Activated CD8-positive, alpha-beta T cell treated with anti-CD3 and anti-CD28 coated beads for 36 hours (primary cell): ENCODE measurements at regions not wholly inside any gene's neighbourhood (a gene's known extent, or its start where the extent isn't known, plus 50 kb on each side); places are given as distances from the start of the nearest gene placed in this dataset.

Experiments
- ATAC-seq: fragments of 200-7000 bp; cut with Tn5 transposase; one replicate; pipeline ENCODE4 v1.10.0; 2021; ENCODE audit warnings: mild to moderate bottlenecking, moderate library complexity
- CTCF ChIA-PET: fragments of 350-600 bp; sonication (Branson Sonifier 250); formaldehyde crosslinking; loops from one replicate; lab custom pipeline; 2021; ENCODE audit warnings: antibody characterized with exemption; lab: Charles Lee
- POLR2A ChIA-PET: fragments of 350-600 bp; sonication (Branson Sonifier 250); formaldehyde crosslinking; loops from one replicate; lab custom pipeline; 2021; ENCODE audit warnings: antibody characterized with exemption; lab: Charles Lee
- DNase-seq: peaks from one replicate; pipeline ENCODE4 v3.0.0-alpha.2; 2020
- H3K27ac Mint-ChIP-seq: one replicate; pipeline ENCODE4 v1.8.0; 2021; ENCODE audit warnings: mild to moderate bottlenecking, mixed read lengths
- H3K27me3 Mint-ChIP-seq: one replicate; pipeline ENCODE4 v1.8.0; 2021; ENCODE audit warnings: mixed read lengths
- H3K36me3 Mint-ChIP-seq: one replicate; pipeline ENCODE4 v1.8.0; 2021; ENCODE audit warnings: low read depth, mixed read lengths
- H3K4me1 Mint-ChIP-seq: one replicate; pipeline ENCODE4 v1.8.0; 2021; ENCODE audit warnings: low read depth, mixed read lengths
- H3K4me3 Mint-ChIP-seq: one replicate; pipeline ENCODE4 v1.8.0; 2021; ENCODE audit warnings: mild to moderate bottlenecking, moderate library complexity, mixed read lengths
- H3K9me3 Mint-ChIP-seq: one replicate; pipeline ENCODE4 v1.8.0; 2021; ENCODE audit warnings: mixed read lengths
- intact Hi-C: fragments of 100-400 bp; cut with micrococcal nuclease; formaldehyde crosslinking; loops from one replicate; pipeline ENCODE4 v1.10.0; 2022
- TF ChIP-seq, protein P1 (sequence below): fragments of 200-600 bp; IDR thresholded peaks from one replicate; pipeline ENCODE4 v1.8.0; 2022; ENCODE audit warnings: antibody characterized with exemption, mild to moderate bottlenecking

DNA sequence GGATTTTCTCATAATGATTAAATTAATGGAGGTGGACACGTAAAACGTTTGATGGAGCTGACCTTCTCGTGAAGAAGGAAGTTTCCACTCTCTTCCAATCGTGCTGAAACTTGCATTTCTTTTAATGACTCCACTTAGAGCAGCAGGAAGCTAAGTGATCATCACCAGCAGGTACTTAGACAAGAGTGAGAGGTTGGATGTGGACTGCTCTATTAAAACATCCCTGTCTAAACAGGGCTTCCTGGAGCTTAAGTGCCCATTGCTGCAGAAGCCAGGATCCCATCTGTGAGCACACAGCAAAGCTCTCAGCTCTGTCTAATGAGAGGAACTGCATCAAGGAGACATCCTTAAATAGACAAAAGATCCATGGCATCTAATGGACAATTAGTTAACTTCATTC lies 1539.5 kb upstream of the CELF4 start:
- intact Hi-C loops: no loop called here
- no peaks in the 10 kb centered on the region for H3K9me3 Mint-ChIP-seq
- H3K36me3 Mint-ChIP-seq: no peaks in the 10 kb centered on the region
- ChIA-PET POLR2A (no interaction called here), CTCF (no interaction called here)
- DNase-seq (no peak), ATAC-seq (no peak)
- H3K4me3 Mint-ChIP-seq: no peak overlapping the region
- TF ChIP-seq, protein P1, sequence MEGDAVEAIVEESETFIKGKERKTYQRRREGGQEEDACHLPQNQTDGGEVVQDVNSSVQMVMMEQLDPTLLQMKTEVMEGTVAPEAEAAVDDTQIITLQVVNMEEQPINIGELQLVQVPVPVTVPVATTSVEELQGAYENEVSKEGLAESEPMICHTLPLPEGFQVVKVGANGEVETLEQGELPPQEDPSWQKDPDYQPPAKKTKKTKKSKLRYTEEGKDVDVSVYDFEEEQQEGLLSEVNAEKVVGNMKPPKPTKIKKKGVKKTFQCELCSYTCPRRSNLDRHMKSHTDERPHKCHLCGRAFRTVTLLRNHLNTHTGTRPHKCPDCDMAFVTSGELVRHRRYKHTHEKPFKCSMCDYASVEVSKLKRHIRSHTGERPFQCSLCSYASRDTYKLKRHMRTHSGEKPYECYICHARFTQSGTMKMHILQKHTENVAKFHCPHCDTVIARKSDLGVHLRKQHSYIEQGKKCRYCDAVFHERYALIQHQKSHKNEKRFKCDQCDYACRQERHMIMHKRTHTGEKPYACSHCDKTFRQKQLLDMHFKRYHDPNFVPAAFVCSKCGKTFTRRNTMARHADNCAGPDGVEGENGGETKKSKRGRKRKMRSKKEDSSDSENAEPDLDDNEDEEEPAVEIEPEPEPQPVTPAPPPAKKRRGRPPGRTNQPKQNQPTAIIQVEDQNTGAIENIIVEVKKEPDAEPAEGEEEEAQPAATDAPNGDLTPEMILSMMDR: no peak
- no peak overlapping the region for H3K27ac Mint-ChIP-seq
- H3K4me1 Mint-ChIP-seq: no peaks in the 10 kb centered on the region
- no peaks in the 10 kb centered on the region for H3K27me3 Mint-ChIP-seq

DNA sequence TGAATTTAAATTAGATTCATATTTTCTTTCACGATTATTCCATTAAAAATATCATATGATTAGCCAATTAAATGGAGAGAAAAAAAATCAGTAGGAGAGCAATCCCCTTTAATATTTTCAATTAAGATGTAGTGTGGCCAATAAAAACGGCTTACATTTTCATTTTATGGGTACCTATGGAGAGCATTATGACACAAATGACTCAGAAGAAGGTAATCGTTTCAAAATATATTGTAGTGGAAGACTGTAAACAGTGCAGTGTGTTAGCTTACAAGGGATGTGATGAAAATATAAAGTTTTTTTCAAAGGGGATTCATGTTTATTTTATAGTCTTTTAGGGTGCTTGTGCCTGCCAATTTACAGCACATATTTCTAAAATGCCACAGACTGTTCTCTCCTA lies 1507.4 kb upstream of the CELF4 start:
- intact Hi-C loops: no loop called here

DNA sequence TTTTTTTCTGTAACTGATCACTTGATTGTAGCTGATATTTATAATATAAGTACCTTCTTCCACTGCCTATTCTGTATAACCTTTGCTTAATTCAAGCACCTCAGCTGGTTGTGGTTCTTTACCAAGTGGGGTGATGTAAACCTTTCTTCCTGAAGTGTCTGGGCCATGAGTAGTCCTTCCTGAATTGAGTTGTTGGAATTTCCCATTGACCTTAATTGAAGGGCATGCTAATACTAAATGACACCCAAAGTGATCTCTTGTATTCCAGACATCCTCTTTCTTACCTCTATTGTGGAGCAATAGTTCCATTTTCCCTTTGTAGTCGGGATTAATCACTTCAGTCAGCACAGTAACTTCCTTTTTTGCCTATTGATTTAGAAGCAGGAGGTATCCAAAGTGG lies 1496.8 kb upstream of the CELF4 start:
- Mint-ChIP-seq H3K4me1 (no peaks in the 10 kb centered on the region), H3K36me3 (no peaks in the 10 kb centered on the region), H3K27me3 (no peaks in the 10 kb centered on the region), H3K4me3 (no peak overlapping the region), H3K27ac (no peak overlapping the region), H3K9me3 (no peaks in the 10 kb centered on the region)
- DNase-seq (no peak), ATAC-seq (no peak)
- POLR2A ChIA-PET: no interaction called here
- TF ChIP-seq, protein P1: no peak
- CTCF ChIA-PET: no interaction called here
- intact Hi-C loops: no loop called here

More for the DNA sequence above, 1507.4 kb upstream of the CELF4 start:
- Mint-ChIP-seq H3K27ac (no peak overlapping the region), H3K9me3 (no peaks in the 10 kb centered on the region), H3K4me1 (no peaks in the 10 kb centered on the region), H3K36me3 (no peaks in the 10 kb centered on the region), H3K4me3 (no peak overlapping the region), H3K27me3 (no peaks in the 10 kb centered on the region)
- TF ChIP-seq, protein P1: no peak
- DNase-seq (no peak), ATAC-seq (no peak)
- ChIA-PET POLR2A (no interaction called here), CTCF (no interaction called here)

DNA sequence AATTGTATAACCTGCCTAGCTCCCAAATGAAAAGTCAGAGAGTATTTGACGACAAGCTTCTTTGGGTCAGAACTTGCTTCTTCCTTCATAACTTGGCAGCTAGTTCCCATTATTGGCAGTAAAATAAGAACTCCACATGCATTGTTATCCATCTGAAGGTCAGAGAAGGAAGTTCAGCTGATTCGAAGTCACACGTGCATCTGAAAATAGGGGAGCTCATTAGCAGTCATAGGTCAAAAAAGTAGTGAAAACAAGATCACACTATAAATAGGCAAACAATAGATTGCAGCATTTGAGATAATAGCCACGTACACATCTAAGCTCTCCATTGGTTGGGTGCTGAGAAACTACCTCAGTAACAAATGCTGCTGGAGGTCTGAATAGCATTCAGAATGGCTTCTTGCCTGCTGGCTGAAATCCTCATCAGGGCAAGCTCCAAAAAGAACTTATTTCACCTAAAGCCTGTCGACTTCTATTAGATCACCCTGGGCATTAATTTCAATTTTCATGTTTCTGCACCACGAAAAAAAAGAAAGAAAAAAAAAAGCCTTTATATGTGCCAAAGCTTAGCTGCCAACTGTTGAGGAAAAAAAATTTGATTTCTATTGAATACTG lies 1492.9 kb upstream of the CELF4 start:
- CTCF ChIA-PET: interaction anchor here (0.6 kb wide), 1 partner anchor 17 kb away, joined by 4 read pairs; no protein-coding TSS in a partner anchor
- TF ChIP-seq, protein P1: no peak
- Mint-ChIP-seq H3K9me3 (no peaks in the 10 kb centered on the region), H3K4me1 (no peaks in the 10 kb centered on the region), H3K27me3 (no peaks in the 10 kb centered on the region), H3K4me3 (no peak overlapping the region), H3K36me3 (no peaks in the 10 kb centered on the region), H3K27ac (no peak overlapping the region)
- POLR2A ChIA-PET: no interaction called here
- no peak for DNase-seq
- no peak for ATAC-seq
- intact Hi-C loops: no loop called here

DNA sequence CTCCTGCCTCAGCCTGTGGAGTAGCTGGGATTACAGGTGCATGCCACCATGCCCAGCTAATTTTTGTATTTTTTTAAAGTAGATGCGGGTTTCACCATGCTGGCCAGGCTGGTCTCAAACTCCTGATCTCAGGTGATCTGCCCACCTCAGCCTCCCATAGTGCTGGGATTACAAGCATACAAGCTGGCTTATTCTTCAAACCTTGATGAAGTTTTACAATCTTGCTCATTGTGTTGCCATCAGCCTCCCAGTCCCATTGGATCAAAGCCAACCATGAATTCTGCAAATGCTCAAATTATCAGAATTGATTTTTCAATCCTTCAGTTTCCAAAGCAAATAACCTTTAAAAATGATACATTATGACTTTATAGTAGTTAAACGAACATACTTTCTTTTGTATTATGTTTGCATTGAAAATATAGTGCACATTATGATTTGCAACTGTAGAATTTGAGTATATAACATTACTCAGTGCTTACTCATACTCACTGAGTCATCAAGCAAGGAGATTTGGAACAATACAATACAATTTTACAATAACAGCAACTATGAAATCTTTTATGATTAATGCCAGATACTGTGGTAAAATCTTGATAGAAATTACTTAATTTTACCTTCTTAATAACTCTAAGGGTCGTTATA lies 1491.9 kb upstream of the CELF4 start:
- no peak for ATAC-seq
- POLR2A ChIA-PET: no interaction called here

More for the DNA sequence above, 1491.9 kb upstream of the CELF4 start:
- TF ChIP-seq, protein P1: no peak
- Mint-ChIP-seq H3K27ac (no peak overlapping the region), H3K4me1 (no peaks in the 10 kb centered on the region), H3K9me3 (no peaks in the 10 kb centered on the region), H3K27me3 (peaks cover 1% of the 10 kb centered on the region), H3K36me3 (no peaks in the 10 kb centered on the region), H3K4me3 (no peak overlapping the region)
- DNase-seq: no peak
- intact Hi-C loops: no loop called here
- CTCF ChIA-PET: no interaction called here
